Testis (tissue), 2 donors: ENCODE measurements at regions not wholly inside any gene's neighbourhood (a gene's known extent, or its start where the extent isn't known, plus 50 kb on each side); places are given as distances from the start of the nearest gene placed in this dataset.

Experiments
- DNase-seq: peaks from one replicate; pipeline ENCODE4 v3.0.0-alpha.2; 2019
- H3K27ac ChIP-seq, 2 donors: fragments of 200-600 bp; sonication (generic); one replicate each; pipeline ENCODE4 v1.5.1; 2019
- H3K27me3 ChIP-seq: fragments of 200-600 bp; sonication (generic); one replicate; pipeline ENCODE4 v1.5.1; 2019
- H3K36me3 ChIP-seq: fragments of 200-600 bp; sonication (generic); one replicate; pipeline ENCODE4 v1.5.1; 2017; ENCODE audit warnings: low read depth; ENCODE audit errors: missing control alignments
- H3K4me1 ChIP-seq: fragments of 200-600 bp; sonication (generic); one replicate; pipeline ENCODE4 v1.5.1; 2019
- H3K4me3 ChIP-seq, 2 donors: fragments of 200-600 bp; sonication (generic); one replicate each; pipeline ENCODE4 v1.5.1; 2017 to 2019
- H3K9me3 ChIP-seq: fragments of 200-600 bp; sonication (generic); one replicate; pipeline ENCODE4 v1.5.1; 2017
- CTCF ChIP-seq, 3 experiments: fragments of 450-650 bp in 2 of 3; fragments of 200-600 bp in 1 of 3; sonication (generic) in 1 of 3; IDR thresholded peaks; one replicate each; pipeline ENCODE4 v1.5.1; 2016 to 2019; ENCODE audit warnings: antibody characterized with exemption in 3 of 3, mild to moderate bottlenecking in 2 of 3, moderate library complexity in 1 of 3
- POLR2A ChIP-seq: fragments of 450-650 bp; IDR thresholded peaks from one replicate; pipeline ENCODE4 v1.6.1; 2017; ENCODE audit warnings: antibody characterized with exemption, mild to moderate bottlenecking, moderate library complexity
- WGBS, 2 donors: methylation state at CpG; one replicate each; pipeline ENCODE4 v1.1.5; 2018; 5-methylcytosine and 5-hydroxymethylcytosine counted together
- intact Hi-C: fragments of 100-400 bp; cut with DNase I; formaldehyde crosslinking; loops from one replicate; pipeline ENCODE4 v1.15.1; 2023; ENCODE audit warnings: low total_unique reads

GRCh38 chr5:68739752-68740151 lies 354.1 kb upstream of the SLC30A5 start:
- H3K4me3 ChIP-seq = no peak overlapping the region
- no peak for DNase-seq
- H3K27ac ChIP-seq = no peak overlapping the region
- no peaks in the 10 kb centered on the region for H3K4me1 ChIP-seq
- H3K27me3 ChIP-seq = no peaks in the 10 kb centered on the region
- H3K9me3 ChIP-seq = no peaks in the 10 kb centered on the region
- 97% methylated on average over 5 of the region's 5 CpGs for WGBS, 2 donors
- TF ChIP-seq CTCF (IDR thresholded peaks at IDR 0.05) = no peak
- TF ChIP-seq POLR2A = no peak
- H3K36me3 ChIP-seq = no peaks in the 10 kb centered on the region
- intact Hi-C loops = no loop called here

- no peak for DNase-seq
- WGBS, 2 donors = 94 to 95% methylated on average over 6 of the region's 6 CpGs
- no peaks in the 10 kb centered on the region for H3K9me3 ChIP-seq
- no peaks in the 10 kb centered on the region for H3K36me3 ChIP-seq
- H3K27ac ChIP-seq = no peak overlapping the region
- TF ChIP-seq POLR2A (no peak), CTCF (IDR thresholded peaks at IDR 0.05) (no peak)
- no peak overlapping the region for H3K4me3 ChIP-seq
- H3K4me1 ChIP-seq = no peaks in the 10 kb centered on the region
- intact Hi-C loops = no loop called here
- H3K27me3 ChIP-seq = no peaks in the 10 kb centered on the region
Observed at GRCh38 chr5:68740226-68740910, 353.4 kb upstream of the SLC30A5 start.

- intact Hi-C loops = no loop called here
- H3K4me1 ChIP-seq = no peaks in the 10 kb centered on the region
- H3K27ac ChIP-seq = no peak overlapping the region
- no peak overlapping the region for H3K4me3 ChIP-seq
- DNase-seq = no peak
- TF ChIP-seq CTCF (IDR thresholded peaks at IDR 0.05) = no peak
- H3K9me3 ChIP-seq = no peaks in the 10 kb centered on the region
- H3K36me3 ChIP-seq = no peaks in the 10 kb centered on the region
- H3K27me3 ChIP-seq = no peaks in the 10 kb centered on the region
- WGBS, 2 donors = 69 to 84% methylated on average over 4 of the region's 4 CpGs
Observed at GRCh38 chr5:68744206-68744605, 349.6 kb upstream of the SLC30A5 start.

GRCh38 chr5:68745448-68745847 lies 348.4 kb upstream of the SLC30A5 start:
- H3K36me3 ChIP-seq = no peaks in the 10 kb centered on the region
- no peak for DNase-seq
- H3K27me3 ChIP-seq = no peaks in the 10 kb centered on the region
- intact Hi-C loops = no loop called here
- no peak overlapping the region for H3K4me3 ChIP-seq
- TF ChIP-seq CTCF (IDR thresholded peaks at IDR 0.05) = no peak
- no peaks in the 10 kb centered on the region for H3K4me1 ChIP-seq
- H3K9me3 ChIP-seq = no peaks in the 10 kb centered on the region
- H3K27ac ChIP-seq = no peak overlapping the region

GRCh38 chr5:68746220-68746619 lies 347.6 kb upstream of the SLC30A5 start:
- DNase-seq = no peak
- intact Hi-C loops = no loop called here
- Histone ChIP-seq H3K27ac (no peak overlapping the region), H3K36me3 (no peaks in the 10 kb centered on the region), H3K27me3 (no peaks in the 10 kb centered on the region), H3K4me1 (no peaks in the 10 kb centered on the region), H3K9me3 (no peaks in the 10 kb centered on the region), H3K4me3 (no peak overlapping the region)
- WGBS, 2 donors = 78 to 81% methylated on average over 4 of the region's 4 CpGs
- TF ChIP-seq CTCF (IDR thresholded peaks at IDR 0.05) = no peak
- no peak for TF ChIP-seq POLR2A
